ENCODE measurements at regions not wholly inside any gene's neighbourhood (a gene's known extent, or its start where the extent isn't known, plus 50 kb on each side); places are given as distances from the start of the nearest gene placed in this dataset.

DNA sequence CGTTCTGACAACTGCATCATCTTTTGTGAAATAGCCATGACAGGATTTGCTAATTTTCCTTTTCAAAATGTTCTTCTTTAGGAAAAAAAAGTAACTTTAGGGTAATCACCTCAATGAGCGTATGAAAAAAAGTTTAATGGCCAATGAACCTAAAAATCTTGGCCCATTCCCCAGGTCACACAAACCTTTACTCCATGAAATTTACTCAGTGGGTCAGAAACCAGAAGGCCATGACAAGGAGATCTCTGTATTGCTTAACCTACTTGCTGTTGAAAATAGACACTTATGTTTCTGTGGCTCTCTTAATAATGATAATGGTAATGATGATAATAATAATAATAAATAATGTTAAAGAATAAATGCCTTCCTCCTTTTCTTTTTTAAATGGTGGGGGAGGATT lies 180.8 kb upstream of the IRX3 start:
- no peak for DNase-seq (ENCODE audit: low read depth)
- H3K4me3 ChIP-seq (ENCODE audit: low read depth, low read length): no peak overlapping the region
- TF ChIP-seq CTCF (IDR thresholded peaks at IDR 0.05; ENCODE audit: control insufficient read depth, extremely low read depth, insufficient read depth): no peak

- no peak for DNase-seq (ENCODE audit: low read depth)
- H3K4me3 ChIP-seq (ENCODE audit: low read depth, low read length): no peak overlapping the region
- no peak for TF ChIP-seq CTCF (IDR thresholded peaks at IDR 0.05; ENCODE audit: control insufficient read depth, extremely low read depth, insufficient read depth)
Observed at GRCh38 chr16:54466233-54466632, 179.6 kb upstream of the IRX3 start.

- DNase-seq (ENCODE audit: low read depth): no peak
- H3K4me3 ChIP-seq (ENCODE audit: low read depth, low read length): no peak overlapping the region
- no peak for TF ChIP-seq CTCF (IDR thresholded peaks at IDR 0.05; ENCODE audit: control insufficient read depth, extremely low read depth, insufficient read depth)
Observed at GRCh38 chr16:54465063-54465462, 178.5 kb upstream of the IRX3 start.

DNA sequence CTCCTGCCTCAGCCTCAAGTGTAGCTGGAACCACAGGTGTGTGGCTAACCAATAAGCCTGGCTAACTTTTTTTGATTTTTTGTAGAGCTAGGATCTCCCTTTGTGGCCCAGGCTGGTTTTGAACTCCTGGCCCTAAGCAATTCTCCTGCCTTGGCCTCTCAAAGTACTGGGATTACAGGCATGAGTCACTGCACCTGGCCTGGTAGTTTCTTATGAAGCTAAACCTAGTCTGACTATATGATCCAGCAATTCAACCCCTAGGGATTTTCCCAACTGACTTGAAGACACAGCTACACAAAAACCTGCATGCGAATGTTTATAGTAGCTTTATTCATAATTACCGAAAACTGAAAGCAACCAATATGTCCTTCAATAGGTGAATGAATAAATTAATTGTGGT lies 176.2 kb upstream of the IRX3 start:
- no peak for TF ChIP-seq CTCF (IDR thresholded peaks at IDR 0.05; ENCODE audit: control insufficient read depth, extremely low read depth, insufficient read depth)
- no peak overlapping the region for H3K4me3 ChIP-seq (ENCODE audit: low read depth, low read length)
- no peak for DNase-seq (ENCODE audit: low read depth)

DNA sequence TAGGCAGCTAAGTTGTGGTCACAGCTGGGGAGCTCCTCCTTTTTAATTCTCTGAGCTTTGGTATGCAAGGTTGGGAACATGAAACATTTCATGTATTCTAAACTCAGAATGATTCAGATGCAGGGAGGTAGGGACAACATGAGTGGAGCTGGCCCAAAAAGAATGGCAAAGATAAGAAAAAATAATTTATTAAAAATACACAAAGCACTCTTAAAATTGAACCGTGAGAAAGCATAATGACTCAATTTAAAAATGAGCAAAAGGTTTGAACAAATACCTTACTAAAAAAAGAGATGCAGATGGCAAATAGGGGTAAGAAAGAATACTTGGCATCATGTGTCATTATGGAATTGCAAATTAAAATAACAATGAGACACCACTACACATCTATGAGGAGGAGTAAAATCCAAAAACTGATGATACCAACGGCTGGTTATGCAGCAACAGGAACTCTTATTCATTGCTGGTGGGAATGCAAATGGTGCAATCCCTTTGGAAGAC lies 175.6 kb upstream of the IRX3 start:
- DNase-seq (ENCODE audit: low read depth): no peak
- TF ChIP-seq CTCF (IDR thresholded peaks at IDR 0.05; ENCODE audit: control insufficient read depth, extremely low read depth, insufficient read depth): no peak
- H3K4me3 ChIP-seq (ENCODE audit: low read depth, low read length): no peak overlapping the region

GRCh38 chr16:54460263-54460860 lies 173.8 kb upstream of the IRX3 start:
- no peak for TF ChIP-seq CTCF (IDR thresholded peaks at IDR 0.05; ENCODE audit: control insufficient read depth, extremely low read depth, insufficient read depth)
- DNase-seq (ENCODE audit: low read depth): no peak
- no peak overlapping the region for H3K4me3 ChIP-seq (ENCODE audit: low read depth, low read length)

Measured in LNCaP clone FGC (cell line).